HG02610 (cell line): ENCODE measurements at regions not wholly inside any gene's neighbourhood (a gene's known extent, or its start where the extent isn't known, plus 50 kb on each side); places are given as distances from the start of the nearest gene placed in this dataset.
"Not testable (repeated sequence)": the region's sequence is repeated elsewhere in the genome, so short reads cannot be mapped to it uniquely, and the experiment has no call there.

Source experiments
- ATAC-seq: cut with Tn5 transposase; IDR thresholded peaks from one replicate; pipeline ENCODE4 v1.9.1; 2021; ENCODE audit warnings: mild to moderate bottlenecking, moderate library complexity; ENCODE audit not compliant: unreplicated experiment

- no peak for ATAC-seq
These were observed 157.8 kb upstream of the PRR16 start for GRCh38 chr5:120306303-120306702.

GRCh38 chr5:120314191-120314590, 149.9 kb upstream of the PRR16 start:
- no peak for ATAC-seq

GRCh38 chr5:120320626-120321025, 143.5 kb upstream of the PRR16 start:
- ATAC-seq: no peak

- no peak for ATAC-seq
These were observed 137.4 kb upstream of the PRR16 start for GRCh38 chr5:120326651-120327050.

GRCh38 chr5:120327180-120327579, 136.9 kb upstream of the PRR16 start:
- ATAC-seq: no peak

- ATAC-seq: no peak
These were observed 135.0 kb upstream of the PRR16 start for GRCh38 chr5:120329095-120329494.

- ATAC-seq: no peak
These were observed 133.5 kb upstream of the PRR16 start for GRCh38 chr5:120330558-120330957.

GRCh38 chr5:120344181-120344580, 119.9 kb upstream of the PRR16 start:
- no peak for ATAC-seq

GRCh38 chr5:120345947-120346346, 118.2 kb upstream of the PRR16 start:
- no peak for ATAC-seq

- ATAC-seq: not testable (repeated sequence)
These were observed 113.0 kb upstream of the PRR16 start for GRCh38 chr5:120351071-120351470.

- ATAC-seq: no peak
These were observed 110.0 kb upstream of the PRR16 start for GRCh38 chr5:120354126-120354525.

- no peak for ATAC-seq
These were observed 105.2 kb upstream of the PRR16 start for GRCh38 chr5:120358949-120359348.

- ATAC-seq: no peak
These were observed 102.2 kb upstream of the PRR16 start for GRCh38 chr5:120361941-120362340.

GRCh38 chr5:120362426-120362825, 101.7 kb upstream of the PRR16 start:
- no peak for ATAC-seq

GRCh38 chr5:120365656-120366446, 98.2 kb upstream of the PRR16 start:
- no peak for ATAC-seq

- ATAC-seq: no peak
These were observed 96.0 kb upstream of the PRR16 start for GRCh38 chr5:120367896-120368634.

- ATAC-seq: no peak
These were observed 95.0 kb upstream of the PRR16 start for GRCh38 chr5:120368923-120369715.

- no peak for ATAC-seq
These were observed 91.2 kb upstream of the PRR16 start for GRCh38 chr5:120372899-120373298.

- ATAC-seq: no peak
These were observed 88.9 kb upstream of the PRR16 start for GRCh38 chr5:120375248-120375647.

- no peak for ATAC-seq
These were observed 83.5 kb upstream of the PRR16 start for GRCh38 chr5:120380644-120381043.

- ATAC-seq: no peak
These were observed 81.3 kb upstream of the PRR16 start for GRCh38 chr5:120382833-120383232.
